Natural killer cell (primary cell): ENCODE measurements at regions not wholly inside any gene's neighbourhood (a gene's known extent, or its start where the extent isn't known, plus 50 kb on each side); places are given as distances from the start of the nearest gene placed in this dataset.

Experiments used
- ATAC-seq, 3 donors: fragments of 150-1000 bp in 2 of 3; fragments of 200-7000 bp in 1 of 3; cut with Tn5 transposase; 1 replicate in 1 of 3; 2 replicates in 2 of 3; pipeline ENCODE4 v1.10.0; 2021; ENCODE audit warnings: mild to moderate bottlenecking in 2 of 3, moderate library complexity in 2 of 3
- DNase-seq, 2 donors: peaks; one replicate each; pipeline versions ENCODE4 v3.0.0 to v3.0.0-alpha.2; 2013 to 2021; ENCODE audit warnings: mixed read lengths in 1 of 2
- H3K27ac ChIP-seq: one replicate; pipeline ENCODE4 v1.5.1; 2013; ENCODE audit warnings: mild to moderate bottlenecking, low read length
- H3K27me3 ChIP-seq: one replicate; pipeline ENCODE4 v1.6.1; 2013; ENCODE audit warnings: low read length; ENCODE audit not compliant: control insufficient read depth, insufficient read depth
- H3K36me3 ChIP-seq: one replicate; pipeline ENCODE4 v1.6.1; 2013; ENCODE audit warnings: low read length; ENCODE audit not compliant: control insufficient read depth, insufficient read depth
- H3K4me1 ChIP-seq: one replicate; pipeline ENCODE4 v1.6.1; 2013; ENCODE audit warnings: low read length; ENCODE audit not compliant: control insufficient read depth, insufficient read depth
- H3K4me3 ChIP-seq: one replicate; pipeline ENCODE4 v1.5.1; 2013; ENCODE audit warnings: low read length
- H3K9me3 ChIP-seq: one replicate; pipeline ENCODE4 v1.6.1; 2013; ENCODE audit warnings: low read length; ENCODE audit not compliant: control insufficient read depth, insufficient read depth
- H3K27ac Mint-ChIP-seq, 2 donors: one replicate each; pipeline ENCODE4 v1.8.0; 2022; ENCODE audit warnings: mild to moderate bottlenecking in 2 of 2, mixed read lengths in 2 of 2, moderate library complexity in 1 of 2
- H3K27me3 Mint-ChIP-seq, 2 donors: one replicate each; pipeline ENCODE4 v1.8.0; 2022; ENCODE audit warnings: low read depth in 2 of 2, mixed read lengths in 2 of 2
- H3K36me3 Mint-ChIP-seq: one replicate; pipeline ENCODE4 v1.8.0; 2022; ENCODE audit warnings: mixed read lengths
- H3K4me1 Mint-ChIP-seq, 2 donors: one replicate each; pipeline ENCODE4 v1.8.0; 2022; ENCODE audit warnings: mixed read lengths in 2 of 2
- H3K4me3 Mint-ChIP-seq: one replicate; pipeline ENCODE4 v1.8.0; 2022; ENCODE audit warnings: mild to moderate bottlenecking, moderate library complexity, mixed read lengths
- H3K9me3 Mint-ChIP-seq, 2 donors: one replicate each; pipeline ENCODE4 v1.8.0; 2022; ENCODE audit warnings: mixed read lengths in 2 of 2
- WGBS: methylation state at CpG from one replicate; pipeline ENCODE4 v1.1.7; 2013; ENCODE audit warnings: missing lambda C conversion rate; ENCODE audit not compliant: insufficient coverage; 5-methylcytosine and 5-hydroxymethylcytosine counted together
- intact Hi-C: fragments of 100-400 bp; cut with micrococcal nuclease; formaldehyde crosslinking; loops from one replicate; pipeline ENCODE4 v1.14.2; 2022
- TF ChIP-seq, protein P1 (sequence below): fragments of 200-600 bp; IDR thresholded peaks from one replicate; pipeline ENCODE4 v1.8.0; 2022; ENCODE audit warnings: antibody characterized with exemption

DNA sequence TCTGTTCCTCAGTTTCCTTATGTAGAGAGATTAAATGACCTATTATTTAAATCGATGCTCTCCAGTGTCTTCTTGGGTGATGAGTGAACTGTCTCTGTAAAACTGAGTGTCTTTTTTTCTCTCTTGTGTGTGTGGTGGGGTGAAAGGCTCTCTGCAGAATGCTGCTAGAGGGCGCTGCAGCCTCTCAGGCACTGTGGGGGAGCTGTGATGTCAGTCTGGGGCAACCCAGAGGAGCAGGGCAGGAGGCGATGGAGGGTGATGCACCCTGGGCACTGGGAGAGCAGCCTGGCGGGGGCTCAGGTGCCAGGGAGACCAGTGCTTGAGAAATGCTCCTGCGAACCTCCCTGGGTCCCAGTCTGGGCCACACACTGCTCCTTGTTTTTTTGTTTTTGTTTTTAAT lies 110.1 kb upstream of the POM121L12 start:
- H3K27ac ChIP-seq: no peak overlapping the region
- TF ChIP-seq, protein P1, sequence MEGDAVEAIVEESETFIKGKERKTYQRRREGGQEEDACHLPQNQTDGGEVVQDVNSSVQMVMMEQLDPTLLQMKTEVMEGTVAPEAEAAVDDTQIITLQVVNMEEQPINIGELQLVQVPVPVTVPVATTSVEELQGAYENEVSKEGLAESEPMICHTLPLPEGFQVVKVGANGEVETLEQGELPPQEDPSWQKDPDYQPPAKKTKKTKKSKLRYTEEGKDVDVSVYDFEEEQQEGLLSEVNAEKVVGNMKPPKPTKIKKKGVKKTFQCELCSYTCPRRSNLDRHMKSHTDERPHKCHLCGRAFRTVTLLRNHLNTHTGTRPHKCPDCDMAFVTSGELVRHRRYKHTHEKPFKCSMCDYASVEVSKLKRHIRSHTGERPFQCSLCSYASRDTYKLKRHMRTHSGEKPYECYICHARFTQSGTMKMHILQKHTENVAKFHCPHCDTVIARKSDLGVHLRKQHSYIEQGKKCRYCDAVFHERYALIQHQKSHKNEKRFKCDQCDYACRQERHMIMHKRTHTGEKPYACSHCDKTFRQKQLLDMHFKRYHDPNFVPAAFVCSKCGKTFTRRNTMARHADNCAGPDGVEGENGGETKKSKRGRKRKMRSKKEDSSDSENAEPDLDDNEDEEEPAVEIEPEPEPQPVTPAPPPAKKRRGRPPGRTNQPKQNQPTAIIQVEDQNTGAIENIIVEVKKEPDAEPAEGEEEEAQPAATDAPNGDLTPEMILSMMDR: no peak
- Mint-ChIP-seq H3K4me1 (no peaks in the 10 kb centered on the region), H3K9me3 (peaks cover 24 to 37% of the 10 kb centered on the region in 2 donors), H3K4me3 (no peak overlapping the region), H3K36me3 (peaks cover 11% of the 10 kb centered on the region), H3K27me3 (no peaks in the 10 kb centered on the region), H3K27ac (no peak overlapping the region)
- peaks cover 9% of the 10 kb centered on the region for H3K9me3 ChIP-seq
- DNase-seq (no peak), ATAC-seq (no peak)
- H3K36me3 ChIP-seq: no peaks in the 10 kb centered on the region
- intact Hi-C loops: no loop called here
- whole genome bisulfite sequencing: 87% methylated on average over 4 of the region's 5 CpGs
- no peaks in the 10 kb centered on the region for H3K4me1 ChIP-seq
- no peak overlapping the region for H3K4me3 ChIP-seq
- H3K27me3 ChIP-seq: no peaks in the 10 kb centered on the region

DNA sequence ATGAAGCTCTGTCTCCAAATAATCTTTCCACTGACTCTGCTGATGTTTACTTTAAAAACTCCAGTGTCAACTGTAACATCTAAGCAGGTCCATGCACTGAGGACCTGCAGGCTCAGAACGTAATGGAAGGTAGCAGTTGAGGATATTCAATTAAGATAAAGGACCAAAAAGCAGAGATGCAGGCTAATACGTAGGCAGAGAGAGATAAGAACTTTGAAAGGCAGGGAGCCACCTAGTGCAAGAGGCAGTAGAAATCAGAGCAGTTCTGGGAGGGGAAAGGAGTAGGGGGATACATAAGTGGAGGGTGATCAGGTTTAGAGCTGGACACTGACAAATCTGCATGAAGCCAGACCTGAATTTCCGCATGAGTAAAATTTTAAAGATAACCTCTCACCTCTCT lies 114.5 kb upstream of the POM121L12 start:
- H3K9me3 ChIP-seq: peaks cover 9% of the 10 kb centered on the region
- DNase-seq (no peak), ATAC-seq (no peak)
- Mint-ChIP-seq H3K27me3 (no peaks in the 10 kb centered on the region), H3K9me3 (peaks cover 15 to 25% of the 10 kb centered on the region in 2 donors), H3K27ac (no peak overlapping the region), H3K4me3 (no peak overlapping the region), H3K36me3 (no peaks in the 10 kb centered on the region), H3K4me1 (no peaks in the 10 kb centered on the region)
- no peak overlapping the region for H3K4me3 ChIP-seq
- no peaks in the 10 kb centered on the region for H3K4me1 ChIP-seq
- intact Hi-C loops: no loop called here
- H3K36me3 ChIP-seq: no peaks in the 10 kb centered on the region
- H3K27me3 ChIP-seq: no peaks in the 10 kb centered on the region
- 58% methylated on average over 3 of the region's 3 CpGs for WGBS
- TF ChIP-seq, protein P1: no peak
- H3K27ac ChIP-seq: no peak overlapping the region

DNA sequence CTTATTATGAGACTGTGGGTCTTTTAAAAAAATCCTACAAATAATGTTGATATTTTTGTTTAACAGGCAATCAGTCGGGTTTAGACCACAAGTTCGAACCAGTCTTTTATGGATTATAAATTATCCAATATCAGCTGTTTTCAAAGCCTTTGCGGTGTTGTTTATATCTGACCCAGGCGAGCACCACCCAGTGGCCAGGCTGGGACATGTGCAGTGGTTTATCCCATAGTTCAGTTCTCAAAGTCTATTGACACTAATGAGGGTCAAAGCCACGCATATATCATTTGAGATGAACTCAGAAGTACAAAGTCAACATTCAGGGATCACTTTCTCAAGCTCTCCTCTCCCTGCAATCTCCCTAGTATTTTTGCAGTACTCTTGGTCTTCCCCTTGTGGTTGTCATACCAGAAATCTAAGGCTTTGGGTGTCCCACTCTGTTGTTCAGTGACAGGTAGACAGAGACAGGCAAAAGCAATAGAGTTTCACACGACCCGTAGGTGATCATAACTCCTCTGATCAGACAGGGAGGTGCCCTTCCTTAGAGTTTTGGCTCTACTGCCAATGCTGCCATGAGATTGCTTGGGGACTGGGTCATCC lies 117.4 kb upstream of the POM121L12 start:
- ATAC-seq (no peak), DNase-seq (no peak)
- H3K27me3 ChIP-seq: no peaks in the 10 kb centered on the region
- no peak overlapping the region for H3K27ac ChIP-seq
- TF ChIP-seq, protein P1: no peak
- H3K4me1 Mint-ChIP-seq: no peaks in the 10 kb centered on the region
- intact Hi-C loops: no loop called here
- peaks cover 16 to 23% of the 10 kb centered on the region in 2 donors for H3K9me3 Mint-ChIP-seq
- no peaks in the 10 kb centered on the region for H3K4me1 ChIP-seq
- no peaks in the 10 kb centered on the region for H3K36me3 ChIP-seq
- H3K9me3 ChIP-seq: peaks cover 9% of the 10 kb centered on the region
- H3K27ac Mint-ChIP-seq: no peak overlapping the region
- no peaks in the 10 kb centered on the region for H3K36me3 Mint-ChIP-seq
- H3K27me3 Mint-ChIP-seq: no peaks in the 10 kb centered on the region
- no peak overlapping the region for H3K4me3 ChIP-seq
- no peak overlapping the region for H3K4me3 Mint-ChIP-seq
- WGBS: 66% methylated on average over 7 of the region's 7 CpGs

DNA sequence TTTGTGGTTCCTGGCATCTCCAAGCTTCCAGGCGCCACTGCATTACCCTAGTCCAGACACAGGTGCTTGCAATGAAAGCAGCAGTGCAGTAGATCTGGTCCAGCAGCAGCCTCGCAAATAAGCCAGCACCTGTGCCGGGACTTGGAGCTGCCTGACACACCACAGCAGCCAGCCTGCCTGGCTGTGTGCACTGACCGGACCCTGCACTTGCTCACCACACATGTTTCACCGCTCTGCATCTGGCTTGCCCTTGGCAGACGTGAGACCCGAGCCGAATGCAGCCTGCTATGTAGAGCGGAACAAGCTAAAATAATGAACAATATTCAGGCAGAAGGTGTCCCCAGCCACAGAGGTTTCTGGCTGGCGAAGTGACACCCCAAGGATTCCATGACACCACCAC lies 123.6 kb upstream of the POM121L12 start:
- peaks cover 11 to 18% of the 10 kb centered on the region in 2 donors for H3K9me3 Mint-ChIP-seq
- intact Hi-C loops: no loop called here
- H3K27me3 Mint-ChIP-seq: no peaks in the 10 kb centered on the region
- no peaks in the 10 kb centered on the region for H3K27me3 ChIP-seq
- TF ChIP-seq, protein P1: no peak
- peaks cover 15% of the 10 kb centered on the region for H3K9me3 ChIP-seq
- no peak overlapping the region for H3K4me3 Mint-ChIP-seq
- no peak overlapping the region for H3K27ac Mint-ChIP-seq
- H3K4me3 ChIP-seq: no peak overlapping the region
- no peak for DNase-seq
- no peaks in the 10 kb centered on the region for H3K36me3 ChIP-seq
- H3K36me3 Mint-ChIP-seq: peaks cover 7% of the 10 kb centered on the region
- H3K4me1 Mint-ChIP-seq: no peaks in the 10 kb centered on the region
- ATAC-seq: no peak
- H3K27ac ChIP-seq: no peak overlapping the region
- no peaks in the 10 kb centered on the region for H3K4me1 ChIP-seq
- WGBS: 91% methylated on average over 10 of the region's 10 CpGs
